ENCODE measurements at regions not wholly inside any gene's neighbourhood (a gene's known extent, or its start where the extent isn't known, plus 50 kb on each side); places are given as distances from the start of the nearest gene placed in this dataset.
A peak's percentile ranks its signal among the peaks of the same experiment; 100 is the strongest.

DNA sequence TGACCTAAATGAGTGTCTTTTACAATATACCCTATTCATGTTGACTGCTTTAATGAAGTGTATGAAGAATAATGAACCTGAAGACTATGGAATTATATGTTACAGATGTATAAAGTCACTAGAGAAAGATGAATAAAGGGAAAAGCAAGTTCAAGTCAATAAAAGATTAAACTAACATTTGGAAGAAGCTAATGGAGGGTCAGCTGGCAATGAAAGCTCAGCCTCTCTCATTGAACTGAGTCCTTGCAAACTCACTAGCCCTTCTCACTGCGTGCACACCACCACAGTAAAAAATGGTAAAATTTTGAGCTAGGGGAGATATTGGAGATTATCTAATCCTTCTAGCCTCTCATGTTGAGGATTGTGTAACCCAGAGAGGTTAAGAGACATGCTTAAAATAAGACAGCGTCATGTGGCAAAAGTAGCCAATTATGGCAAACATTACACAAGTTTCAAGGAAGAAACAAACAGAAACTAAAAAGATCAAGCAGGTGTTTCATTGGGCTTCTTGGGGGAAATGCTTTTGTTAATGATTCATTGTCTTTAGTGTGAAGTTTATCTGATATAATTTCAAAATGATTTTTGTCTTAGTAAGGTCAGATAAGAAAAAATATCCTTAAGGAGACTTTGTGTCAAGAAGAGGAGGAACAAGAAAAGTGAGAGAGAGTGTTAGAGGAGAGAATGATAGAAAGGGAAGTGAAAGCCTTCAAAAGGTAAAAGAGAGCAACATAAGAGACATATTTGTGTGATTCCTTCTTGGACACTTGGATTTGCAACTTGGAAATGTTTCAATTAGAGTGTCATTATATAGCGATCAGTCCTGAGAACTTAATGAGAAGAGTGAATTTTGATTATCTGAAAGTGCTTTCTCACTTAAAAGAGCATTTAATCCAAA lies 893.7 kb upstream of the FAM98A start:
- Histone ChIP-seq H3K27me3 (ENCODE audit: control insufficient read depth, insufficient read depth, low read length) (no peaks in the 10 kb centered on the region), H3K4me3 (ENCODE audit: low read length) (no peak overlapping the region), H3K27ac (ENCODE audit: low read length) (no peak overlapping the region), H3K4me1 (ENCODE audit: control insufficient read depth, insufficient read depth, low read length) (no peaks in the 10 kb centered on the region), H3K9me3 (ENCODE audit: control insufficient read depth, insufficient read depth, low read length) (no peaks in the 10 kb centered on the region), H3K36me3 (ENCODE audit: control insufficient read depth, insufficient read depth, low read length) (no peaks in the 10 kb centered on the region)
- no CpG with 5 or more reads among the region's 3 CpGs for WGBS (ENCODE audit: insufficient coverage, insufficient read length)
- DNase-seq (ENCODE audit: low read depth, low spot score): no peak

GRCh38 chr2:34486965-34487364 lies 887.9 kb upstream of the FAM98A start:
- WGBS (ENCODE audit: insufficient coverage, insufficient read length): no CpG with 5 or more reads among the region's 2 CpGs
- Histone ChIP-seq H3K4me1 (ENCODE audit: control insufficient read depth, insufficient read depth, low read length) (no peaks in the 10 kb centered on the region), H3K36me3 (ENCODE audit: control insufficient read depth, insufficient read depth, low read length) (no peaks in the 10 kb centered on the region)

GRCh38 chr2:34481542-34481941 lies 882.4 kb upstream of the FAM98A start:
- no peaks in the 10 kb centered on the region for H3K9me3 ChIP-seq (ENCODE audit: control insufficient read depth, insufficient read depth, low read length)
- H3K27ac ChIP-seq (ENCODE audit: low read length): no peak overlapping the region
- no CpG with 5 or more reads among the region's 3 CpGs for WGBS (ENCODE audit: insufficient coverage, insufficient read length)
- H3K4me1 ChIP-seq (ENCODE audit: control insufficient read depth, insufficient read depth, low read length): no peaks in the 10 kb centered on the region
- no peaks in the 10 kb centered on the region for H3K27me3 ChIP-seq (ENCODE audit: control insufficient read depth, insufficient read depth, low read length)
- no peak overlapping the region for H3K4me3 ChIP-seq (ENCODE audit: low read length)
- no peak for DNase-seq (ENCODE audit: low read depth, low spot score)
- H3K36me3 ChIP-seq (ENCODE audit: control insufficient read depth, insufficient read depth, low read length): no peaks in the 10 kb centered on the region

More at GRCh38 chr2:34486965-34487364, 887.9 kb upstream of the FAM98A start:
- no peak for DNase-seq (ENCODE audit: low read depth, low spot score)
- H3K4me3 ChIP-seq (ENCODE audit: low read length): no peak overlapping the region
- H3K9me3 ChIP-seq (ENCODE audit: control insufficient read depth, insufficient read depth, low read length): no peaks in the 10 kb centered on the region
- H3K27me3 ChIP-seq (ENCODE audit: control insufficient read depth, insufficient read depth, low read length): no peaks in the 10 kb centered on the region
- H3K27ac ChIP-seq (ENCODE audit: low read length): no peak overlapping the region

GRCh38 chr2:34480366-34480765 lies 881.3 kb upstream of the FAM98A start:
- no CpG with 5 or more reads among the region's 2 CpGs for WGBS (ENCODE audit: insufficient coverage, insufficient read length)
- no peaks in the 10 kb centered on the region for H3K4me1 ChIP-seq (ENCODE audit: control insufficient read depth, insufficient read depth, low read length)

DNA sequence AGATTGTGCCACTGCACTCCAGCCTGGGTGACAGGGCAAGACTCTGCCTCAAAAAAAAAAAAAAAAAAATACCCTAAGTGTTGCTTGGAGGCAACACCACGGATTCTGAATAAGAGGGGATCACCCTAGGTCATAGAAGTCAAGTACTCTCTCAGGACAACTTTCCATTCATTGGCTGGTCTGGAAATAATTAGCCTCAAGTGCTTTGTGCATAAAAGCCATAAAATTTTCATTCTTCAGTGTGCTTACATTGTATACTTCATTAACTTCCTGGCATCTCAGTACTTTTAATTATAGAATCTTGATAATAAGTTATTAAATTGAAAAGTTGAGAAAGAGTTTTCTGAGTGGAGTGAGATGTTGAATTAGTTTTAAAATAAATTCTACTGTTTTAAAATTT lies 876.1 kb upstream of the FAM98A start:
- Histone ChIP-seq H3K27me3 (ENCODE audit: control insufficient read depth, insufficient read depth, low read length) (no peaks in the 10 kb centered on the region), H3K4me3 (ENCODE audit: low read length) (no peak overlapping the region), H3K27ac (ENCODE audit: low read length) (no peak overlapping the region), H3K9me3 (ENCODE audit: control insufficient read depth, insufficient read depth, low read length) (no peaks in the 10 kb centered on the region), H3K36me3 (ENCODE audit: control insufficient read depth, insufficient read depth, low read length) (no peaks in the 10 kb centered on the region), H3K4me1 (ENCODE audit: control insufficient read depth, insufficient read depth, low read length) (no peaks in the 10 kb centered on the region)
- no peak for DNase-seq (ENCODE audit: low read depth, low spot score)
- WGBS (ENCODE audit: insufficient coverage, insufficient read length): no CpG with 5 or more reads among the region's 1 CpG

More at GRCh38 chr2:34480366-34480765, 881.3 kb upstream of the FAM98A start:
- Histone ChIP-seq H3K27me3 (ENCODE audit: control insufficient read depth, insufficient read depth, low read length) (no peaks in the 10 kb centered on the region), H3K36me3 (ENCODE audit: control insufficient read depth, insufficient read depth, low read length) (no peaks in the 10 kb centered on the region), H3K27ac (ENCODE audit: low read length) (no peak overlapping the region), H3K4me3 (ENCODE audit: low read length) (no peak overlapping the region), H3K9me3 (ENCODE audit: control insufficient read depth, insufficient read depth, low read length) (no peaks in the 10 kb centered on the region)
- DNase-seq (ENCODE audit: low read depth, low spot score): no peak

- DNase-seq (ENCODE audit: low read depth, low spot score): no peak
- Histone ChIP-seq H3K27me3 (ENCODE audit: control insufficient read depth, insufficient read depth, low read length) (no peaks in the 10 kb centered on the region), H3K4me1 (ENCODE audit: control insufficient read depth, insufficient read depth, low read length) (no peaks in the 10 kb centered on the region), H3K27ac (ENCODE audit: low read length) (no peak overlapping the region), H3K9me3 (ENCODE audit: control insufficient read depth, insufficient read depth, low read length) (no peaks in the 10 kb centered on the region), H3K4me3 (ENCODE audit: low read length) (no peak overlapping the region), H3K36me3 (ENCODE audit: control insufficient read depth, insufficient read depth, low read length) (no peaks in the 10 kb centered on the region)
- no CpG with 5 or more reads among the region's 1 CpG for WGBS (ENCODE audit: insufficient coverage, insufficient read length)
These were observed 875.5 kb upstream of the FAM98A start for GRCh38 chr2:34474646-34475045.

GRCh38 chr2:34447097-34447496 lies 848.0 kb upstream of the FAM98A start:
- no peaks in the 10 kb centered on the region for H3K36me3 ChIP-seq (ENCODE audit: control insufficient read depth, insufficient read depth, low read length)
- no peaks in the 10 kb centered on the region for H3K27me3 ChIP-seq (ENCODE audit: control insufficient read depth, insufficient read depth, low read length)
- peaks cover 1% of the 10 kb centered on the region; the same call in 1 of the 2 replicates for H3K4me1 ChIP-seq (ENCODE audit: control insufficient read depth, insufficient read depth, low read length)
- DNase-seq (ENCODE audit: low read depth, low spot score): peak; percentile 47
- no peak overlapping the region for H3K4me3 ChIP-seq (ENCODE audit: low read length)
- no peaks in the 10 kb centered on the region for H3K9me3 ChIP-seq (ENCODE audit: control insufficient read depth, insufficient read depth, low read length)
- no peak overlapping the region for H3K27ac ChIP-seq (ENCODE audit: low read length)

- 100% methylated on average over 2 of the region's 2 CpGs for WGBS (ENCODE audit: insufficient coverage, insufficient read length)
- Histone ChIP-seq H3K4me3 (ENCODE audit: low read length) (no peak overlapping the region), H3K27me3 (ENCODE audit: control insufficient read depth, insufficient read depth, low read length) (no peaks in the 10 kb centered on the region), H3K27ac (ENCODE audit: low read length) (no peak overlapping the region), H3K36me3 (ENCODE audit: control insufficient read depth, insufficient read depth, low read length) (no peaks in the 10 kb centered on the region), H3K9me3 (ENCODE audit: control insufficient read depth, insufficient read depth, low read length) (no peaks in the 10 kb centered on the region; the same call in 1 of the 2 replicates), H3K4me1 (ENCODE audit: control insufficient read depth, insufficient read depth, low read length) (no peaks in the 10 kb centered on the region)
- no peak for DNase-seq (ENCODE audit: low read depth, low spot score)
These were observed 824.2 kb upstream of the FAM98A start for GRCh38 chr2:34423301-34423700.

- no peak for DNase-seq (ENCODE audit: low read depth, low spot score)
- H3K9me3 ChIP-seq (ENCODE audit: control insufficient read depth, insufficient read depth, low read length): no peaks in the 10 kb centered on the region; the same call in 1 of the 2 replicates
- no peaks in the 10 kb centered on the region for H3K36me3 ChIP-seq (ENCODE audit: control insufficient read depth, insufficient read depth, low read length)
- H3K4me1 ChIP-seq (ENCODE audit: control insufficient read depth, insufficient read depth, low read length): no peaks in the 10 kb centered on the region
- H3K27me3 ChIP-seq (ENCODE audit: control insufficient read depth, insufficient read depth, low read length): no peaks in the 10 kb centered on the region
- no peak overlapping the region for H3K4me3 ChIP-seq (ENCODE audit: low read length)
- no peak overlapping the region for H3K27ac ChIP-seq (ENCODE audit: low read length)
These were observed 820.8 kb upstream of the FAM98A start for GRCh38 chr2:34419856-34420255.

DNA sequence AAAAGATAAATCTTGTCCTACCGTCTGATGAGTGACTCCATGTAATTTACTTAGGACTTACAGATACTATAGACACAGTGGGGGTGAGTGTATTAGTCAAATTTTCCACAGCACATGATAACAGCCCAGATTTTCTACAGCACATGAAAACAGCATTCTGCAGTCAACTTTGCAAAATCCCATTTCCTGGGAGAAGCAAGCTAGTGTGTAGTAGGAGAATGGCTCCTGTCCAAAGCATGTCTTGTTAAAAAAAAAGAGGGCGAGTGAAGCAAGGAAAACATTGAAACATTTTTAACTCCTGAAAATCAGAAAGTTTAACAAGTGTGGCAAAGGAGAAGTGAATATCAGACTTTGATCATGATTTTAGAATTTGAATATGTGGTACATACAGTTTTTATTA lies 817.8 kb upstream of the FAM98A start:
- no peak overlapping the region for H3K27ac ChIP-seq (ENCODE audit: low read length)
- H3K9me3 ChIP-seq (ENCODE audit: control insufficient read depth, insufficient read depth, low read length): no peaks in the 10 kb centered on the region; the same call in 1 of the 2 replicates
- no peak for DNase-seq (ENCODE audit: low read depth, low spot score)
- H3K4me1 ChIP-seq (ENCODE audit: control insufficient read depth, insufficient read depth, low read length): no peaks in the 10 kb centered on the region
- no CpG with 5 or more reads among the region's 2 CpGs for WGBS (ENCODE audit: insufficient coverage, insufficient read length)
- H3K27me3 ChIP-seq (ENCODE audit: control insufficient read depth, insufficient read depth, low read length): no peaks in the 10 kb centered on the region
- no peak overlapping the region for H3K4me3 ChIP-seq (ENCODE audit: low read length)
- H3K36me3 ChIP-seq (ENCODE audit: control insufficient read depth, insufficient read depth, low read length): no peaks in the 10 kb centered on the region

GRCh38 chr2:34414856-34415255 lies 815.8 kb upstream of the FAM98A start:
- WGBS (ENCODE audit: insufficient coverage, insufficient read length): no CpG with 5 or more reads among the region's 4 CpGs
- Histone ChIP-seq H3K27me3 (ENCODE audit: control insufficient read depth, insufficient read depth, low read length) (no peaks in the 10 kb centered on the region), H3K36me3 (ENCODE audit: control insufficient read depth, insufficient read depth, low read length) (no peaks in the 10 kb centered on the region), H3K9me3 (ENCODE audit: control insufficient read depth, insufficient read depth, low read length) (no peaks in the 10 kb centered on the region; the same call in 1 of the 2 replicates), H3K4me1 (ENCODE audit: control insufficient read depth, insufficient read depth, low read length) (no peaks in the 10 kb centered on the region), H3K27ac (ENCODE audit: low read length) (no peak overlapping the region), H3K4me3 (ENCODE audit: low read length) (no peak overlapping the region)
- no peak for DNase-seq (ENCODE audit: low read depth, low spot score)

All from iPS DF 6.9 (cell line).